NCI-H2107 treated with DMSO at 0.1 percent for 48 hours (cell line): ENCODE measurements at regions not wholly inside any gene's neighbourhood (a gene's known extent, or its start where the extent isn't known, plus 50 kb on each side); places are given as distances from the start of the nearest gene placed in this dataset.
"Not testable (repeated sequence)": the region's sequence is repeated elsewhere in the genome, so short reads cannot be mapped to it uniquely, and the experiment has no call there.

Source experiments
- DNase-seq: peaks from one replicate; lab custom pipeline; 2025; ENCODE audit not compliant: unreplicated experiment; lab: John Stamatoyannopoulos, UW

- not testable (repeated sequence) for DNase-seq
Observed at GRCh38 chr15:84360902-84361301, 125.3 kb downstream of the GOLGA6L4 start.

GRCh38 chr15:84384421-84384820, 148.8 kb downstream of the GOLGA6L4 start:
- DNase-seq = not testable (repeated sequence)

GRCh38 chr15:84387086-84387485, 151.5 kb downstream of the GOLGA6L4 start:
- DNase-seq = no peak

- not testable (repeated sequence) for DNase-seq
Observed at GRCh38 chr15:84388201-84388600, 152.6 kb downstream of the GOLGA6L4 start.

- DNase-seq = not testable (repeated sequence)
Observed at GRCh38 chr15:84388638-84389037, 153.1 kb downstream of the GOLGA6L4 start.

GRCh38 chr15:84390324-84390723, 154.8 kb downstream of the GOLGA6L4 start:
- DNase-seq = not testable (repeated sequence)

- no peak for DNase-seq
Observed at GRCh38 chr15:84391191-84391590, 155.6 kb downstream of the GOLGA6L4 start.

GRCh38 chr15:84392020-84392419, 156.4 kb downstream of the GOLGA6L4 start:
- not testable (repeated sequence) for DNase-seq

- DNase-seq = peak; percentile 40
Observed at GRCh38 chr15:84393386-84393936, 157.9 kb downstream of the GOLGA6L4 start.

GRCh38 chr15:84393966-84394365, 158.4 kb downstream of the GOLGA6L4 start:
- not testable (repeated sequence) for DNase-seq

GRCh38 chr15:84395384-84395783, 159.8 kb downstream of the GOLGA6L4 start:
- not testable (repeated sequence) for DNase-seq

GRCh38 chr15:84395881-84396280, 160.3 kb downstream of the GOLGA6L4 start:
- not testable (repeated sequence) for DNase-seq

- not testable (repeated sequence) for DNase-seq
Observed at GRCh38 chr15:84397066-84397465, 161.5 kb downstream of the GOLGA6L4 start.

GRCh38 chr15:84398087-84398486, 162.5 kb downstream of the GOLGA6L4 start:
- DNase-seq = not testable (repeated sequence)

- no peak for DNase-seq
Observed at GRCh38 chr15:84398763-84399701, 163.5 kb downstream of the GOLGA6L4 start.

GRCh38 chr15:84400017-84400740, 164.6 kb downstream of the GOLGA6L4 start:
- DNase-seq = no peak

GRCh38 chr15:84400820-84401219, 165.2 kb downstream of the GOLGA6L4 start:
- DNase-seq = no peak

GRCh38 chr15:84401461-84401860, 165.9 kb downstream of the GOLGA6L4 start:
- DNase-seq = not testable (repeated sequence)

GRCh38 chr15:84401891-84402840, 166.6 kb downstream of the GOLGA6L4 start:
- not testable (repeated sequence) for DNase-seq

GRCh38 chr15:84402856-84403608, 167.5 kb downstream of the GOLGA6L4 start:
- no peak for DNase-seq
